ENCODE measurements at regions not wholly inside any gene's neighbourhood (a gene's known extent, or its start where the extent isn't known, plus 50 kb on each side); places are given as distances from the start of the nearest gene placed in this dataset.

GRCh38 chr2:45182667-45183295 lies 173.5 kb upstream of the SIX2 start:
- TF ChIP-seq CTCF (IDR thresholded peaks at IDR 0.05) (no peak), EP300 (IDR thresholded peaks at IDR 0.05) (no peak), POLR2A (IDR thresholded peaks at IDR 0.05; ENCODE audit: low read depth) (no peak)

Measured in esophagus muscularis mucosa (tissue), 4 donors.